ENCODE measurements at regions not wholly inside any gene's neighbourhood (a gene's known extent, or its start where the extent isn't known, plus 50 kb on each side); places are given as distances from the start of the nearest gene placed in this dataset.

DNA sequence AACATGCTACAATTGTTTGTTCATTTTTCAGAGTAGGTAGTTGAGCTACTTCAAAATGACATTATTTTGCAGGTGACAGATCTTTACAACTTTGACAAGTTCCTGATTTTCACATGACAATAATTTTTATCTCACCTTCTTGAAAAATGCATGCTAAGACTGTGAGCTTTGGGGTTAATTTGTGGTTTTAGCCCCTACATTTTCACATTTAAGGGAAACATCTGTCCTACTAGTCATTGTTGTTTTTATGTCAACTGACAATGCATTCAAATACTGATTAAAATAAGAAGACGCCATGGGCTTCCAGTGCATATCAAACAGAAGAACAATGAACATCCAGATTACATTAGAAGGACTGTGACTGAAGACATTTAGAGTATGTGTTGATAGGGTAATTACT is 1470.8 kb upstream of the TENM4 start:
- Mint-ChIP-seq H3K9me3 (peaks cover 9% of the 10 kb centered on the region), H3K4me1 (ENCODE audit: low read depth) (no peaks in the 10 kb centered on the region), H3K36me3 (ENCODE audit: low read depth) (no peaks in the 10 kb centered on the region), H3K27ac (no peak overlapping the region), H3K4me3 (no peak overlapping the region), H3K27me3 (no peaks in the 10 kb centered on the region)
- POLR2A ChIA-PET, result no interaction called here
- no peak for DNase-seq
- CTCF ChIA-PET, result no interaction called here
- Histone ChIP-seq H3K27me3 (ENCODE audit: control insufficient read depth in 1 of 2, insufficient read depth in 2 of 2, low read length in 2 of 2) (no peaks in the 10 kb centered on the region), H3K9me3 (ENCODE audit: control insufficient read depth in 1 of 2, insufficient read depth in 1 of 2, low read length in 2 of 2) (no peaks in the 10 kb centered on the region), H3K4me3 (ENCODE audit: low read length) (no peak overlapping the region), H3K36me3 (ENCODE audit: insufficient read depth, low read length) (no peaks in the 10 kb centered on the region), H3K27ac (ENCODE audit: low read depth in 1 of 2, low read length in 2 of 2) (no peak overlapping the region), H3K4me1 (ENCODE audit: insufficient read depth, low read length) (no peaks in the 10 kb centered on the region)
- TF ChIP-seq, protein P1, sequence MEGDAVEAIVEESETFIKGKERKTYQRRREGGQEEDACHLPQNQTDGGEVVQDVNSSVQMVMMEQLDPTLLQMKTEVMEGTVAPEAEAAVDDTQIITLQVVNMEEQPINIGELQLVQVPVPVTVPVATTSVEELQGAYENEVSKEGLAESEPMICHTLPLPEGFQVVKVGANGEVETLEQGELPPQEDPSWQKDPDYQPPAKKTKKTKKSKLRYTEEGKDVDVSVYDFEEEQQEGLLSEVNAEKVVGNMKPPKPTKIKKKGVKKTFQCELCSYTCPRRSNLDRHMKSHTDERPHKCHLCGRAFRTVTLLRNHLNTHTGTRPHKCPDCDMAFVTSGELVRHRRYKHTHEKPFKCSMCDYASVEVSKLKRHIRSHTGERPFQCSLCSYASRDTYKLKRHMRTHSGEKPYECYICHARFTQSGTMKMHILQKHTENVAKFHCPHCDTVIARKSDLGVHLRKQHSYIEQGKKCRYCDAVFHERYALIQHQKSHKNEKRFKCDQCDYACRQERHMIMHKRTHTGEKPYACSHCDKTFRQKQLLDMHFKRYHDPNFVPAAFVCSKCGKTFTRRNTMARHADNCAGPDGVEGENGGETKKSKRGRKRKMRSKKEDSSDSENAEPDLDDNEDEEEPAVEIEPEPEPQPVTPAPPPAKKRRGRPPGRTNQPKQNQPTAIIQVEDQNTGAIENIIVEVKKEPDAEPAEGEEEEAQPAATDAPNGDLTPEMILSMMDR (IDR thresholded peaks at IDR 0.05), result no peak
- ATAC-seq (ENCODE audit: poor library complexity), result no peak
- intact Hi-C loops (cut with DNase I, micrococcal nuclease), result no loop called here

DNA sequence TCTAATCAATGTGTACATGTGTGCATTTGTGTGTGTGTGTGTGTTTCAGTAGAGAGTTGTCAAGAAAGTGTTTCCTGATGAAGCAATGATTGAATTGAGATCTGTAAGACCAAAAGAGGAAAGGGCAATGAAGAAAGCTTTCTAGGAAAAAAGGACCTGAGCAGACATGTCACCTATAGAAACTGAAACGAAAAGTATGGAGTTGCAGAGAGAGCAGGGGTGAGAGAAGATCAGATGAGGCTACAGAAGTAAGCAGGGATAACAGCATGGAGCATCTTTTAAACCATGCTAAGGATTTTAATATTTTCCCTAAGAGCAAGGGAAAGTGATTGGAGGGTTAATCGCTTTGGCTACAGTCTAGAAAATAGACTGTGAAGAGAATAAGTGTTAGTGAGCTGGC is 1459.4 kb upstream of the TENM4 start:
- Mint-ChIP-seq H3K27ac (no peak overlapping the region), H3K27me3 (no peaks in the 10 kb centered on the region), H3K9me3 (peaks cover 11% of the 10 kb centered on the region), H3K4me3 (no peak overlapping the region), H3K4me1 (ENCODE audit: low read depth) (no peaks in the 10 kb centered on the region), H3K36me3 (ENCODE audit: low read depth) (no peaks in the 10 kb centered on the region)
- Histone ChIP-seq H3K4me3 (ENCODE audit: low read length) (no peak overlapping the region), H3K27me3 (ENCODE audit: control insufficient read depth in 1 of 2, insufficient read depth in 2 of 2, low read length in 2 of 2) (no peaks in the 10 kb centered on the region), H3K9me3 (ENCODE audit: control insufficient read depth in 1 of 2, insufficient read depth in 1 of 2, low read length in 2 of 2) (peaks cover 0 to 10% of the 10 kb centered on the region in 2 experiments), H3K36me3 (ENCODE audit: insufficient read depth, low read length) (no peaks in the 10 kb centered on the region), H3K4me1 (ENCODE audit: insufficient read depth, low read length) (no peaks in the 10 kb centered on the region), H3K27ac (ENCODE audit: low read depth in 1 of 2, low read length in 2 of 2) (no peak overlapping the region)
- no peak for DNase-seq
- ATAC-seq (ENCODE audit: poor library complexity), result no peak
- ChIA-PET POLR2A (no interaction called here), CTCF (no interaction called here)
- TF ChIP-seq, protein P1 (IDR thresholded peaks at IDR 0.05), result no peak
- intact Hi-C loops (cut with DNase I, micrococcal nuclease), result no loop called here

DNA sequence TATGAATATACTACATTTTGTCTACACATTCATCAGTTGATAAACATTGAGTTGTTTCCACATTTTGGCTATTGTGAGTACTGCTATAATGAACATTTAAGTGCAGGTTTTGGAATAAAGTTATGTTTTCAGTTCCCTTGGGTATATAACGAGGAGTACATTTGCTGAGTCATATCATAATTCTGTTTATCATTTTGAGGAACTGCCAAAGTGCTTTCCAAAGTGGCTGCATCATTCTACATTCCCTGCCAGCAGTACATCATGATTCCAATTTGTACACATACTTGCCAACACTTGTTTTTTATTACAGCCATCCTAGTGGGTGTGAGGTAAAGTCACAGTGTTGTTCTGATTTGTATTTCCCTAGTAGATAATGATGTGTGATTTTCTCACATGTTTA is 1458.6 kb upstream of the TENM4 start:
- Histone ChIP-seq H3K36me3 (ENCODE audit: insufficient read depth, low read length) (no peaks in the 10 kb centered on the region), H3K27ac (ENCODE audit: low read depth in 1 of 2, low read length in 2 of 2) (no peak overlapping the region), H3K27me3 (ENCODE audit: control insufficient read depth in 1 of 2, insufficient read depth in 2 of 2, low read length in 2 of 2) (no peaks in the 10 kb centered on the region), H3K4me1 (ENCODE audit: insufficient read depth, low read length) (no peaks in the 10 kb centered on the region), H3K9me3 (ENCODE audit: control insufficient read depth in 1 of 2, insufficient read depth in 1 of 2, low read length in 2 of 2) (peaks cover 0 to 10% of the 10 kb centered on the region in 2 experiments), H3K4me3 (ENCODE audit: low read length) (no peak overlapping the region)
- POLR2A ChIA-PET, result no interaction called here
- DNase-seq (no peak), ATAC-seq (ENCODE audit: poor library complexity) (no peak)
- Mint-ChIP-seq H3K9me3 (peaks cover 10% of the 10 kb centered on the region), H3K27ac (no peak overlapping the region), H3K4me3 (no peak overlapping the region), H3K4me1 (ENCODE audit: low read depth) (no peaks in the 10 kb centered on the region), H3K36me3 (ENCODE audit: low read depth) (no peaks in the 10 kb centered on the region), H3K27me3 (no peaks in the 10 kb centered on the region)
- intact Hi-C loops (cut with DNase I, micrococcal nuclease), result no loop called here
- CTCF ChIA-PET, result no interaction called here
- TF ChIP-seq, protein P1 (IDR thresholded peaks at IDR 0.05), result no peak

Data from CD4-positive, alpha-beta T cell (primary cell).